AG04450 (cell line): ENCODE measurements at regions not wholly inside any gene's neighbourhood (a gene's known extent, or its start where the extent isn't known, plus 50 kb on each side); places are given as distances from the start of the nearest gene placed in this dataset.

Experiments used
- CTCF ChIA-PET: fragments of 300-600, 350-600 bp; formaldehyde crosslinking; extraction: SDS; loops from one replicate; lab custom pipeline; 2022; ENCODE audit warnings: antibody characterized with exemption, inconsistent platforms; lab: Charles Lee
- POLR2A ChIA-PET: fragments of 350-600 bp; formaldehyde crosslinking; extraction: SDS; loops from one replicate; lab custom pipeline; 2021; ENCODE audit warnings: antibody characterized with exemption, inconsistent platforms; lab: Yijun Ruan, JAX
- DNase-seq: peaks from one replicate; pipeline ENCODE4 v3.0.0-alpha.2; 2011; ENCODE audit warnings: low read depth, low spot score
- H3K27ac ChIP-seq: one replicate; pipeline ENCODE4 v1.5.1; 2012; ENCODE audit warnings: low read depth, low read length, control low read depth
- H3K27me3 ChIP-seq: one replicate; pipeline ENCODE4 v1.6.0; 2012; ENCODE audit warnings: low read length; ENCODE audit not compliant: control insufficient read depth, insufficient read depth
- H3K4me3 ChIP-seq: 2 replicates; pipeline ENCODE4 v1.5.1; 2011; ENCODE audit warnings: mild to moderate bottlenecking, low read depth, low read length, control low read depth
- H3K9me3 ChIP-seq: 2 replicates; pipeline ENCODE4 v1.5.1; 2012; ENCODE audit warnings: low read length; ENCODE audit not compliant: control insufficient read depth, insufficient read depth
- CTCF ChIP-seq: IDR thresholded peaks from 2 replicates; pipeline ENCODE4 v1.5.1; 2011; ENCODE audit warnings: low read depth, low read length, control low read depth, inconsistent platforms

- TF ChIP-seq CTCF: no peak
- DNase-seq: no peak
- Histone ChIP-seq H3K27me3 (no peaks in the 10 kb centered on the region), H3K4me3 (no peak overlapping the region), H3K9me3 (no peaks in the 10 kb centered on the region), H3K27ac (no peak overlapping the region)
- ChIA-PET CTCF (interaction anchor here (0.9 kb wide), 1 partner anchor 21 kb away, joined by 3 read pairs; no protein-coding TSS in a partner anchor), POLR2A (no interaction called here)
These were observed 79.0 kb upstream of the ATXN1 start for GRCh38 chr6:16840291-16840690.

GRCh38 chr6:16839631-16840179, 78.4 kb upstream of the ATXN1 start:
- Histone ChIP-seq H3K4me3 (no peak overlapping the region), H3K27me3 (no peaks in the 10 kb centered on the region), H3K27ac (no peak overlapping the region), H3K9me3 (no peaks in the 10 kb centered on the region)
- DNase-seq: no peak
- ChIA-PET CTCF (no interaction called here), POLR2A (no interaction called here)
- no peak for TF ChIP-seq CTCF

GRCh38 chr6:16837217-16837972, 76.1 kb upstream of the ATXN1 start:
- Histone ChIP-seq H3K9me3 (no peaks in the 10 kb centered on the region), H3K27me3 (no peaks in the 10 kb centered on the region), H3K4me3 (no peak overlapping the region), H3K27ac (no peak overlapping the region)
- ChIA-PET CTCF (no interaction called here), POLR2A (no interaction called here)
- DNase-seq: no peak
- no peak for TF ChIP-seq CTCF

GRCh38 chr6:16836144-16836981, 75.1 kb upstream of the ATXN1 start:
- Histone ChIP-seq H3K9me3 (no peaks in the 10 kb centered on the region), H3K4me3 (peak overlapping the region; percentile 46), H3K27ac (peak overlapping the region; percentile 34), H3K27me3 (no peaks in the 10 kb centered on the region)
- ChIA-PET POLR2A (no interaction called here), CTCF (interaction anchor here (0.9 to 1.2 kb wide), 2 partner anchors 11 to 14 kb away, joined by 3 read pairs; no protein-coding TSS in a partner anchor)
- no peak for TF ChIP-seq CTCF
- no peak for DNase-seq

GRCh38 chr6:16834242-16834641, 73.0 kb upstream of the ATXN1 start:
- no peaks in the 10 kb centered on the region for H3K27me3 ChIP-seq
- DNase-seq: no peak
- no peak overlapping the region for H3K4me3 ChIP-seq
- ChIA-PET POLR2A (no interaction called here), CTCF (no interaction called here)
- no peaks in the 10 kb centered on the region for H3K9me3 ChIP-seq
- H3K27ac ChIP-seq: no peak overlapping the region
- TF ChIP-seq CTCF: no peak
